HG03103 (cell line): ENCODE measurements at regions not wholly inside any gene's neighbourhood (a gene's known extent, or its start where the extent isn't known, plus 50 kb on each side); places are given as distances from the start of the nearest gene placed in this dataset.

ENCODE experiments used
- ATAC-seq: cut with Tn5 transposase; IDR thresholded peaks from one replicate; pipeline ENCODE4 v1.9.1; 2021; ENCODE audit warnings: low read depth; ENCODE audit not compliant: unreplicated experiment

DNA sequence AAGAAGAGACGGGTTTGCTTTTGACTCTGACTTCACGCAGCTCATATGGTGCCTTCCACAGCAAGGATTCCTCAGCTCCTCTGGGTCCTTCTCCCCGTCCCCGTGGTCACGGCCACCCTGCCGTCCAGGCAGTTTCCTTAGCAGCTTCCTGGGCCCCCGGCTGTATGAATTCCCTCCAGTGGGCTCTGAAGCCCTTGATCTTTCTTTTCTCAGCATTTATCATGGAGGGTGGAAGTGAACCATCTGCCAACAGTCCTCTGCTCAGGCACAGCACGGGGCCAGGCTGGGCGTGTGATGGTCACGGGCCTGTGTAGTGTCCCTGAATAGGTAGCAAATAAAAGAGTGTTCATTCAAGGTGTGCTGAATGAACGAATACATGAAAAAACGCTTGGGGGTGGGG lies 782.4 kb downstream of the BRD1 start:
- ATAC-seq: no peak

DNA sequence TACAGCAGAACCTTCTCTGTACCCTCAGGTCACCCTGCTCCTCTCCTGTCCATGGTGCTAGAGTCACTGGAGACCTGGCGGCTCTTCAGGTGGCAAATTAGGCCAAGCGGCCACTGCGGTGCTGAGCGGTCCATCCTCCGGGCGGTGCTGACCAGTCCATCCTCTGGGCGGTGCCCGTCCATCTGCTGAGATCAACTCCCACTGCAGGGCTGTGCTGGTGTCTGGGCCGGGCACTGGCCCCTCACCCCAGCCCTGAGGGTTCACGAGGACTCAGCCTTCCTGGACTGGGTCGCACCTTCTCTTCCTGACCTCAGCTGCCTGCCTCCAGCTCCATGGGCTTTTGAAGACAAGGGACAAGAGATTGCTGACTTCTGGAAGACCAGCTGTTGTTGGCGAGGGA lies 782.9 kb downstream of the BRD1 start:
- no peak for ATAC-seq

DNA sequence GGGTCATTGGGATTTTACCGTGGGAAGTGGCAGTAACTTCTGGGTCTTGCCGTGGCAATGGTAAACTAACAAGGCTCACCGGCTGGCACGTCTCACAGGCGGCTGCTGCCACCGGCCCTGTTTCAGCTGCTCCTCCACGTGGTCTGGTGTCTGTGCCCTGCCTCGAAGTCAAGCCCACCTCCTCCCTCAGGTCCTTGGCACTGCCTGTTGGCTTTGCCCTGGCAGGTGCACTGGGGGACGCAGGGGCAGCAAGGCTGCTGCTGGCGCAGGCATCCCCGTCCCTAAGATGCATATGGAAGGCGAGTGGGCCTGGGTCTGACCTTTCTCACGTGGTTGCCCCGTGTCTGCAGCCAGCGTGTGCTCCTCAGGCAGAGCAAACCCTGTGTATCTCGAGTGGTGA lies 783.6 kb downstream of the BRD1 start:
- ATAC-seq: no peak

DNA sequence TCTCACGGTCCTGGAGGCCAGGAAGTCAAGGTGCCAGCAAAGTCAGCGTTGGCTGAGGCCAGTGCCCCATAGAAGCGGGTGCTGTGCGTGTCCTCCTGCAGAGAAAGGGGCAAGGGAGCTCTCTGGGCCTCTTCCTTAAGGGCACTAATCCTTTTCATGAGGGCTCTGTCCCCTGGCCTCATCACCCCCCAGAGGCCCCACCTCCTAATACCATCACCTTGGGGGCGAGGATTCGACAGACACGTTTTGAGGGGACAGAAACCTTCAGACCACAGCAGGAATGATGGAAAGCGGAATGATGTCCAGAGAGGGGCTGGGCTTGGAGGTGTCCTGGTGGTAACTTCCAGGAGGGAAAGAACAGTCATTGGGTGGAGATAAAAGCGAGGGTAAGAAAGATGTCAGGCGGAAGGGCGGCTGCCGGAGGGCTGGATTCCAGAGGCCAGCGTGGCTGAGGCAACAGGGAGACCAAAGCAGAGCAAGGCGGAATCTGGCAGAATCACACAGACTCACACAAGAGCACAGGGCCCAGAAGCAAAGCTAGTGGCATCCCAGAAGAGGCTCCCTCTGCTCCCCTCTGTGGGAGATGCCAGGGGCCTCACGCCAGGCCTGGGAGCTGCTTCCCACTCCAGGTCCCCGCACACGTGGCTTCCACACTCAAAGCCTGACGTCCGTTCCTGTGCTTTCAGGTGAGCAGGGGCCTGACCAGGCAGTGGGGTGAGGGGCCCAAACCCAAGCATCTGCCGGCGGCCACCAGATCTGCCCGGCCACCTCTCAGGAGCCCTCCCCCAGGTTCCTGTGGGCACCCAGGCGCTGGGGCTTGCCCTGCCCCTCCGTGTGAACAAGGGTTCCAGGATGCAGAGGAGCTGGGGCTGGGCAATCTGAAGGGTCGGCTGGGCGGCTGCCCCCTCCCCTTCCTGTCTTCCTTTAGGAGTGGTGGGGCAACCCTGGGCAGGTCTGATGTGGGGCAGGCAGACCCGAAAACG lies 784.5 kb downstream of the BRD1 start:
- ATAC-seq: no peak

DNA sequence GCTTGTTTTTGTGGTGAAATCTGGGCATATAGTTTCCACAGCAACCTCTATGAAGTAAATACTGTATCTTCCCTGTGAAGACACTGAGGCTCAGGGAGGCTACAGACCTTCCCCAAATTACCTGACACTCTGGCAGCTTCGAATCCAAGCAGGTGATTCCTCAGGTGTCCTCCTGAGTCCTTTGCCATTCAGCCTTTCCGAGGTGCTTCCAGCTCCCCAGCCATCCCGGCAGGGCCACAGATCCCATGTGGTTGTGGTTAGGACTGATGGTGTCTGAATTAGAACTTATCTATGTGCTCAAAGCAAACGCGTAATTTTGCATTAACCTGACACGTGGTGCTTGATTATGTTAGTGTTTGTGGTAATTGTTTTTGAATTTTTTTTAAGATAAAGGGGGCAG lies 785.6 kb downstream of the BRD1 start:
- no peak for ATAC-seq

DNA sequence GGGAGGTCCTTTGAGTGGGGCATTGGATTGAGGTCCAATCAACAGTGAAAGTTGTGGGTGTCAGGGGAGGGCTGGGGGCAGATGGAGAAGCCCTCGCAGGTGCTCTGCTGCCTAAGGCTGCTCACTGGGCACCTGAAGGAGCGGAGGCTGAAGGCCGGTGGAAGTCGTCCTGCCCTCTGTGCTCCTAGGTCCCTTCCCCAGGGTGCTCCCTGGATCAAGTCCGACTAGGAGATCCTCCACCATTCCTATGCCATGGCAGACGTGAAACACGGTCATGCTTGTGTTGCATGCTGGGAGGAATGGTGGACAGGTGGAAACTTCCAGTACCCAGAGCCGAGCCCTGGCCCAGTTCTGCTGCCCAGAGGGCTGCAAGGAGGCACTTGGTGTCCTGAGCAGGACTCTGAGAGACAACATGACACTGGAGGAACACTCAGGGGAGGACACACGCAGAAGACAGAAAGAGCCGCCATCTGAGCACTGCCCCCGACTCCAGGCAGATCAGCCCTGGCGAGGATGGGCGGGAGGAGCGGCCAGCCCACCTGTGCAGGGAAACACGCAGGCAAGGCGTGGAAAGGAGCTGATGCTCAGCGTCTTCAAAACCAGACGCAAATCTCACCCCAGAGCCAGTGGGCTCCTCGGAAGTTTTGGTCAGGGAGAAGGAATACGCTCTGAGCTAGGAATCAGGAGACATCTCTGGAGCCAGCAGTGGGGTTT lies 786.8 kb downstream of the BRD1 start:
- ATAC-seq: no peak

DNA sequence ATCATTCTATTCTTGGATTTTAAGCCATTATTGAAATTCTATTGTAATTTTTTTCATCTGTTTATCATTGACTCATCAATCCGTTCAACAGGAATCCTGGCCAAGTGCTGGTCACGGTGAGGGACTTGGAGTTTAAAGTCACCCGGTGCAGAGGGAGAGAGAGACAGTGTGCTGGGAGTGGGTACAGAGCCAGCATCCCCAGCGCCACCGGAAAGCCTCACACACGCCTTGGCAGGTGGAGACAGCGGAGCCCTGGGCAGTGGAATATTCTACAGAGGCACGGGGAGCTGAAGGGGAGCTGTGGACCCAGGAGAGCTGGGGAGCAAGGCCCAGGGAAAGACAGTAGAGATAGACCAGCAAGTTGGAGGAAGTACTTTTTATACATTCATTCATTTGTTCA lies 787.6 kb downstream of the BRD1 start:
- ATAC-seq: no peak

DNA sequence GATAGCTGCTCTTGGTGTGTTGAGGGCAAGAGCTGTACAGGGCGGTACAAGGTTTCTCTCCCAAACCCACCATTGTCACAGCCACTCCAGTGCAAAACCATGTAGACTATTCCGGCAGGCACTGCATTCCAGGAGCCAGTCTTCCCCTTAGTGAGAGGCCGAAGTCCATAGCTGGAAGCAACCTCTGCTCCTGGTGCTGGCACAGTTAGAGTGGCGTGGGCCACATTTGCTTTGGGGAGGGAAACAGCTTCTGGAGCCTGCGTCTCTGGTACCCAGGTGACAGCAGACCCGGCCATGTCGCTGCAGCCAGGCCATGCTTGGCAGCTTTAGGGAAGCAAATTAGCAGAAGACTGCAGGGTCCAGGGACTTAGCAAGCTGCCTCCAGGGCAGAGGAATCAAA lies 788.0 kb downstream of the BRD1 start:
- ATAC-seq: no peak

DNA sequence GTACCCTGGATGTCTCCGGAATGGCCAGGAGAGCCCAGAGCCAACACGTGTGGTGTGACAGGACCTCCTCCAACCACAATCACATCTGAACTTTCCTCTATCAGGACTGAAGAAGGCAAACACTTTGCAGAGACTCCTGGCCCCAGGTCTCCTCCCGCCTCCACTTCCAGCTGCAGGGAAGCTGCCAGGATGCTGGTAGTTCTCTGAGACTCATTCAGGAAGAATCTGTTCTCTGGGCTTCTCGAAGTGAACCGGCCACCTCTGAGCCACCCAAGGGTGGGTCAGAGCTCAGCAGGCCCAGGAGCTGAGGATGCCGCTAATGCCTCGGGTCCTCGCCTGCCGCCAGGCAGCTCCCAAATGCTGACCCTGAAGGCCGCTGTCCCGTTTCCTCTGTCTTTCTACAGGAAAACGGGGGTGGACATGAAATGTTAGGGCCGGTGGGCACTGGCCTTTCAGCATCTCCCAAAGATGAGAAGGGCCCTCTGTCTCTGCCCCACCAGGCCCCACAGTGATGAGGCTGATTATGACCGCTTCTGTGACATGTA lies 789.9 kb downstream of the BRD1 start:
- no peak for ATAC-seq

DNA sequence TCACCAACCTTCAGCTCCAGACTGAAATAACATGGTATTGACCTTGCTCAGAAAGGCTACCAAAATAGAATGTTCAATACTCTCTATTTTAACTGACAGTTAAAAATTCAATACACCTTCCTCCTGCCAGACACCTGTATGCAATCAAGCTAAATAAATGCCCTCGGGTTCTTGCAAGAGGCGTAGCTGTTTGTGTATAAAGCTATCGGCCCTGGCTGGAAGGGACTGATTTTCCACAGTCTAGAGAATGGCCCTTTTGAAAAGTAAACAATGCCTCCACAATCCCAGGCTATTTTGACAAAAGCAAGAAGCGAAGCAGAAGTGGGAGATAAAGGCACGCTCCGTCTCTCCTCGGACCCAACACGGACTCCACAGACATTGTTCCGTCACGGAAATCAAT lies 791.2 kb downstream of the BRD1 start:
- no peak for ATAC-seq

DNA sequence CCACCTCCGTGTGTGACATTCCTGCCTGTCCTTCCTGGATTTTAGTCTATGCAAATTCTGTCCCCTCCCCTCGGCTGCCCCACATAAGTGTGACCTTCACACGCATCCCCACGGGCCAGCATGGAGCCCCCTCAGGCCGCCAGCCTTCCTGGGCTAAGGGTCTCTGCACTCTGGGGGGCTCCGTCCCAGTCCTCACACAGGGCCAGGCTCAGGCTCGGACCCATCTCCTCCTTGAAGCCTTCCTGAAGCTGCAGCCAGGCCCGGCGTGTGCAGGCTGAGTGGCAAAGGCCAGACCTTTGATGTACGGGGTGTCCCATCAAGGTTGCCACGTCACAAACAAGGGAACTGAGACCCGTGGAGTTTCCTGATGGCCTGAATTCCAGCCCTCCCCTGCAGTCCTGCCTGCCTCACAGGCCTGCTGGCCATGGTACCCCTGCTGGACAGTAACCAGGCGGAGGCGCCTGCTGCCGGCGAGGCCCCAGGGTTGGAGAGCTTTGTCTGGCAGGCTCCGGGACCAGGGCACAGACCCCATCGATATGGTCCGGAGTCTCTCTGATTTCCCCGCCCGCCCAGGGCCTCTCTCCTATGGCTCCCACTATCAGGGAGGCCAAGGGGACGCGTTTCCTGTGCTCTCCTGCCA lies 791.7 kb downstream of the BRD1 start:
- ATAC-seq: no peak

DNA sequence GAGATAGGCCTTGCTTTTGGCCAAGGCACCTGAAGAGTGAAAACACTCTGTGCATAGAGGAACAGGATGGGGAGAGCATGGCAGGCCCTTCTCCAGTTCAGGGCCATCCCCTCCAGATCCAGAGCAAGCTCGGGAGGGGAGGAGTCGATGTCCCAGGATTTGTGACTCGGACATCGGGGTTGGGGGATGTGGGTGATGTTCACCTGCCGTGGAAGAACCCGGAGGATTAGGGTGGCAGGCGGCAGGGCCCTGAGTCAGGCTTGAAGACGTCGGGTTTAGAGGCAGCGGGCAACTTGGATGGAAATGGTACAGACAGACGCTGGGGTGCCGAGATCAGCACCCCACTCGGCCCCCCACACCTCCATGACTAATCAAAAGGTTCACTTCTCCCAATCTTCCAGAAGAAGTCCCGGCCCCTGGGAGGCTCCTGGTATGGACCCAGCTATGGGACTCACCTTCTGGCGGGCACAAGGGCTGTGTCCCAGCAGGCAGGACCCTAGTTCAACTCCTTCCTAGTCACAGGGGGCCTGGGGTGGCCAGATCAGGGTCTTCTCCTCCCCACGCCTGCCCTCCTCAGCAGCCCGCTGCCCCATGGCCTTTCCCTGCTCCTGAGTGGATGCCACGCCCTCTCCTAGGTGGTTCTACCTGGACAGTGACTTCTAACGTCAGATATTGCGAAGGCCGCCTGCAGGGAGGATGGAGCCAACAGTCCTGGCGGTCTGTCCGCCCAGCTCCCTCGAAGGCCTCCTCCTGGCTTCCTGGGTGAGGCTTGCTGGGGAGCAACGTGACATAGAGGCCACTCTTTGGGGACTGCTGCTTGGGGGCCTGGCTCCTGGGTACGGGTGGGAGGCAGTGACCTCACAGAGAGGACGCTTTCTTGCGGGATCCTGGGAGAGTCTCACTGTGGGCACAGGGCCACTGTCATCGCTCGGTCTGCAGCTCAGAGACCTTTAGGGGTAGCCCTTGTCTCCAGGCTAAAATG lies 792.5 kb downstream of the BRD1 start:
- ATAC-seq: no peak

DNA sequence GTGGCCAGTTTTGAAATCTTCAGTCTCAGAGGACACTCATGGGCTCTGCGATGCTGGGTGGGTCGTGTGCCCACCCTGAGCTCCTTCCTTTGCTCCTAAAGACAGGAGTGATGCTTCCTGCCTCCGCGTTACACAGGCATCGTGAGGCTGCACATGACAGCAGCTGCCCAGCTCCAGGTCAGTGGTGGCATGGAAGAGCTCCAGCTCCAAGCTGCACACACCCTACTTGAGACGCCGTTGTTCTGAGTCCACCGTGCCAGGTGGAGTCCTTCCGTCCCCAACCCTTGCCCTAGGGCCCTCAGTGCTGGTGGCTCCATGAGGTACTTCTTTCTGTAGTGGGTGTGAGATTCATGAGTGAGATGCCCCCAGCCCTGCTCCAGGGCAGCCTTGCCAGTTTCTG lies 794.1 kb downstream of the BRD1 start:
- ATAC-seq: no peak

DNA sequence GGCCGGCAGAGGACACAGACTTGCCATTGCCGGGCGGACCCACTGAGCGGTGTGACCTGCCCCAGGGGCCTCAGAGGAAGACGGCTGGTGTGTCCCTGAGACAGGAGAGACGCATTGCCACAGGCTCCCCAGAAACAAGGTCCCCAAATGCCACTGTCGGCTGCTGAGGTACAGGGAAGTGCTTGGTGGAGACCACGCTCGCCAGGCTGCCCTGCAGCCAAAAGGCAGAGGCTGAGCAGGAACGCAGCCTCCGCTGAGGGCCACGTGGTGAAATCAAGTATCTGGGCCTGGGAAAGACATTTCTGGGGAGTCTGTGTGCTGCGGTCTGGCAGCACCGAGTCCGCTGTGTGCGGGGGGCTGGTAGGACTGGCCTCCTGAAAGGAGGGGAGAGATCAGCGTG lies 794.9 kb downstream of the BRD1 start:
- ATAC-seq: no peak

DNA sequence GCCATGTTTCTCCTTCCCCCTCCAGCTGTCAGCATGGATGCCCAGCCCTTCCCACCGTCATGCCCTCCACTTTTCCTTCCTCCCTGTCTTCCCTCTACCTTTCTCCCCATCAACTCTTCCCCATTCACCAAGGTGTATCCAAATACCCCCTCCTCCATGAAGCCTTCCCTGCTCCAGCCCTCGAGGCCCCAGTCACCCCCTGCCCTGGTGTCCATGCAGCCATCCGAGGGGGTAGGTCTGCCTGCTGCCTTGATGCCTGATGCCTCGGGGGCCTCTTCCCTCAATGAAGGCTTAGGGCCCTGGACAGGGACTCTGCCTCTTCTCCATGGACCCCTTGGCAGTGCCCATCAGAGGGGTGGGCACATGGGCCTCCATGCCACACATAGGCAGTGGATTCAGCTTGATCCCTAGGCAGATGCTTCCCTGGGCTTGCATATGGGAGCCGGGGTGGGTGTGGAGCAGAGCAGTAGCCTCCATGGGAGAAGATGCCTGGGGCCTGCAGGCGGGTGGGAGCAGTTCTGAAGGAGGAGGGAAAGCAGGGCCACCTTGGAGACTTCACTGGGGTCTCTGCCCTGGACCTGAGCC lies 795.8 kb downstream of the BRD1 start:
- ATAC-seq: no peak

DNA sequence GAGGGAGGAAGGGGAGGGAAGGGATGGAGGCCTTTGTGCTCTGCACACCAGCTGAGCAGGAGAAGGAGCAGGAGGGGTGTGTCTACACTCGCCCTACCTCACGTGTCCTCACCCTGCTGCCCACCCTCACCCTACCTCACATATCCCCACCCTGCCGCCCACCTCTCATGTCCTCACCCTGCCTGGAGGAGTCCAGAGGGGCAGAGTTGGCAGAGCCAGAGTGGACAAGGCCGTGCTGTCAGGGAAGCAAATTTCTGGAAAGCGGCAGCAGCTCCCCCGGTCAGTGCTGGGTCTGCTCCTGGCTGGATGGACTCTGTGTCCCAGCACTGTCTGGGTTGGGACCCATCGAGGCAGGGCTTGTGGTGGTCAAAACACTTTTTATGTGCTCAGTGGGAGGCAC lies 799.6 kb downstream of the BRD1 start:
- no peak for ATAC-seq

DNA sequence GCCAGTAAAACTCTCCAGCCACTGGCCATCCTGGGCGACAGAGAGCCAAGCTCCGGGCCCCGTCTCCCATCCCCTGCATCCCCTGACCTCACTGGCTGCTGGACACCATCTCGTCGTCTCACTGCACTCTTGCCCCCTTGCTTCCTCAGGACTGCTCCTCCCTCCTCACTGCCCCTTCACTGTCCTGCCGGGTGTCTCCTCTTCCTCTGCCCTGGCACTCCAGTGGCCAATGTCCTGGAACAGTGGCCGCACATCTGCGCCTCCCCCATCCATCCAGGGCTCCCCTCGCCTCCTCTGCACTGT lies 800.4 kb downstream of the BRD1 start:
- ATAC-seq: no peak

DNA sequence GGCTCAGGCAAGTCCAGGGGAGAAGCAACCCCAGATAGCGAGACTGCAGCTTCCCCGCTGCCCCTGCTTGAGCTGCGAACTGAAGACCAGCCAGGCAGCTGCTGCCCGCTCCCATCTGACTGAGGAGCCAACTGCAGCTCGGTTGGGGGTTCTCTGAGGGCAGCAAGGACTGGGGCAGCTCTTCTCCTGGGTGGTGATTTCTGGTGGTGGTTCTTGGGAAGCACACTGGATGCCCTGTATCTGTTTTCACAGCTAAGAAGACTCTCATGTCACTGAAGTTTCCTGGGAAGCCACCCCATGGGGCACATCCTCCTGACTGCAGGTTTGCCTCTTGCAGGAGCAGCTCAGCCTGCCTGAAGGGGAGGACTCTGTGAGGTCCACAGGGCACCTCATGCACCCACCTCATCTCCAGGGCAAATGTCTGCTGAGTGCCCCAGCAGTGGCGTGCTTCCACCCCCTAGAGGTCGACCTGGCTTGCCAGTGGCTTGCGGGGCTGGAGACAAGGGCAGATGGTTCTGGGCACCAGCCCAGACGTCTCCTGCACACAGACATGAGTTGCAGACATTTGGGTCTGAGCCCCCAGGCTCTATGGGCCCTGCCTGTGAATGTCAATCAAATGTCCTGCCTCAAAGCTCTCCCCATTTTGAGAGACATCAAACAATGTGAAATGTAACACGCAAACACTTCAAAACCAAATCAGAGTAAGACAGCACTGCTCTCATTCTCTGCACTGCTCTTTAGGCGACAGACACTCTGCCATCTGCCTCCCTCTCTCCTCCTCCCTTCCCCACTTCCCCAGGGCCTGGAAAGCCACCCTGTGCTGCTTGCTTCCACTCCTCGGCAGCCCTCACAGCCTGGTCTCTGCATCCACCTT lies 800.9 kb downstream of the BRD1 start:
- ATAC-seq: no peak
